ENCODE measurements at regions not wholly inside any gene's neighbourhood (a gene's known extent, or its start where the extent isn't known, plus 50 kb on each side); places are given as distances from the start of the nearest gene placed in this dataset.

DNA sequence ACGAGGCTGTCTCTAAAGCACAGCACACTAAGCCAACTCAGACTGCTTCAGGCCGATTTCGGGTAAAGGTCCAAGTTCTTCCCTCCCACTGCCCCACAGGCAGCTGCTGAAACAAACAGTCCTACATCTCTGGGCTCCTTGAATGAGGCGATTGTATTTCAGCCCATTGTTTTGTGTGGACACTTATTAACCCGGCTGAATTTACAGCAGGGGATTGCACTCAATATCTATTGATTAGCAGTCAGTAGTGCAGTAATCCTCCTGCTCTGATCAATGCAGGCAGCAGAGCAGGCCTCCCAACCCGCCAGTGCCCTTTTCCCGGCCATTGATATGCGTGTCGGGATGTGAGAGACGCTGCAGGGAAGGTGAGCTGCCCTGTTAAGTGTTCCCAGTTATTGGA is 330.1 kb downstream of the CMPK2 start:
- intact Hi-C loops (cut with DNase I): no loop called here
- Histone ChIP-seq H3K36me3 (no peaks in the 10 kb centered on the region), H3K4me3 (no peak overlapping the region), H3K9me3 (no peaks in the 10 kb centered on the region), H3K27me3 (no peaks in the 10 kb centered on the region), H3K27ac (no peak overlapping the region), H3K4me1 (no peaks in the 10 kb centered on the region)
- 14% methylated on average over 10 of the region's 10 CpGs for WGBS (ENCODE audit: insufficient coverage, low coverage, low lambda C conversion rate, missing lambda C conversion rate)
- TF ChIP-seq, protein P1, sequence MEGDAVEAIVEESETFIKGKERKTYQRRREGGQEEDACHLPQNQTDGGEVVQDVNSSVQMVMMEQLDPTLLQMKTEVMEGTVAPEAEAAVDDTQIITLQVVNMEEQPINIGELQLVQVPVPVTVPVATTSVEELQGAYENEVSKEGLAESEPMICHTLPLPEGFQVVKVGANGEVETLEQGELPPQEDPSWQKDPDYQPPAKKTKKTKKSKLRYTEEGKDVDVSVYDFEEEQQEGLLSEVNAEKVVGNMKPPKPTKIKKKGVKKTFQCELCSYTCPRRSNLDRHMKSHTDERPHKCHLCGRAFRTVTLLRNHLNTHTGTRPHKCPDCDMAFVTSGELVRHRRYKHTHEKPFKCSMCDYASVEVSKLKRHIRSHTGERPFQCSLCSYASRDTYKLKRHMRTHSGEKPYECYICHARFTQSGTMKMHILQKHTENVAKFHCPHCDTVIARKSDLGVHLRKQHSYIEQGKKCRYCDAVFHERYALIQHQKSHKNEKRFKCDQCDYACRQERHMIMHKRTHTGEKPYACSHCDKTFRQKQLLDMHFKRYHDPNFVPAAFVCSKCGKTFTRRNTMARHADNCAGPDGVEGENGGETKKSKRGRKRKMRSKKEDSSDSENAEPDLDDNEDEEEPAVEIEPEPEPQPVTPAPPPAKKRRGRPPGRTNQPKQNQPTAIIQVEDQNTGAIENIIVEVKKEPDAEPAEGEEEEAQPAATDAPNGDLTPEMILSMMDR (IDR thresholded peaks at IDR 0.05): no peak
- no peak for TF ChIP-seq POLR2A (IDR thresholded peaks at IDR 0.05)
- DNase-seq (no peak), ATAC-seq (peak in 1 of 4 donors; percentile 23)

DNA sequence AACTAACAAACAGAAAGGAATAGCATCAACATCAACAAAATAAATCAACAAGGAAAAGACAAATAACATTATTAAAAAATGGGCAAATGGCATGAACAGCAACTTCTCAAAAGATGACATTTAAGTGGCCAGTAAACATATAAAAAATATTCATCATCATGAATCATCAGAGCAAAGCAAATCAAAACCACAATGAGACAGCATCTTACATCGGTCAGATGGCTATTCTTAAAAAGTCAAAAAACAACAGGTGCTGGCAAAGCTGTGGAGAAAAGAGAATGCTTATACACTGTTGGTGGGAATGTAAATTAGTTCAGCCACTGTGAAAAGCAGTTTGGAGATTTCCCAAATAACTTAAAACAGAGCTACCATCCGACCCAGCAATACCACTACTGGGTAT is 327.1 kb downstream of the CMPK2 start:
- TF ChIP-seq POLR2A (IDR thresholded peaks at IDR 0.05): no peak
- TF ChIP-seq, protein P1 (IDR thresholded peaks at IDR 0.05): no peak
- intact Hi-C loops (cut with DNase I): no loop called here
- ATAC-seq: no peak
- Histone ChIP-seq H3K4me3 (no peak overlapping the region), H3K27ac (no peak overlapping the region), H3K27me3 (no peaks in the 10 kb centered on the region), H3K36me3 (no peaks in the 10 kb centered on the region), H3K4me1 (no peaks in the 10 kb centered on the region), H3K9me3 (no peaks in the 10 kb centered on the region)
- WGBS (ENCODE audit: insufficient coverage, low coverage, low lambda C conversion rate, missing lambda C conversion rate): 49% methylated on average over 2 of the region's 2 CpGs
- DNase-seq: no peak

DNA sequence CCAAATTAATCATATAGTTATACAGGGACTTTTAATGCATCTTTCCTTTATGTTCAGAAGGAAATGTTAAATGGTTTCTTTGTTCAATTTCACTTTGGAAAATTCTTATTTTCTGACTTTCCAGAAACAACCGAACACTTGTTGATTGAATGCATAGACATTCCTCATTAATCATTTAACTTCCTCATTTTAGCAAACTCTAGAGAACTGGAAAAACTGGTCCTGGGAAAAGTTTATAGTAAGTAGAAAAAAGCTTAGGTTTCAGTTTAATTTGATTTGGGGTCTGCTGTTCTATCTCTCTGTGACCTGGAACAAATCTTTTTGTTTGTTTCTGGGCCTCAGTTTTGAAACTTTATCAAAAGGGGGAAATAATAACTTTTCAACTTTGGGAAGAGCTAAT is 320.4 kb downstream of the CMPK2 start:
- TF ChIP-seq POLR2A (IDR thresholded peaks at IDR 0.05): no peak
- no peak overlapping the region for H3K4me3 ChIP-seq
- no peak for DNase-seq
- H3K27ac ChIP-seq: no peak overlapping the region
- H3K4me1 ChIP-seq: no peaks in the 10 kb centered on the region
- 20% methylated on average over 1 of the region's 1 CpG for WGBS (ENCODE audit: insufficient coverage, low coverage, low lambda C conversion rate, missing lambda C conversion rate)
- no peak for ATAC-seq
- intact Hi-C loops (cut with DNase I): no loop called here
- H3K27me3 ChIP-seq: no peaks in the 10 kb centered on the region
- no peaks in the 10 kb centered on the region for H3K36me3 ChIP-seq
- no peaks in the 10 kb centered on the region for H3K9me3 ChIP-seq

DNA sequence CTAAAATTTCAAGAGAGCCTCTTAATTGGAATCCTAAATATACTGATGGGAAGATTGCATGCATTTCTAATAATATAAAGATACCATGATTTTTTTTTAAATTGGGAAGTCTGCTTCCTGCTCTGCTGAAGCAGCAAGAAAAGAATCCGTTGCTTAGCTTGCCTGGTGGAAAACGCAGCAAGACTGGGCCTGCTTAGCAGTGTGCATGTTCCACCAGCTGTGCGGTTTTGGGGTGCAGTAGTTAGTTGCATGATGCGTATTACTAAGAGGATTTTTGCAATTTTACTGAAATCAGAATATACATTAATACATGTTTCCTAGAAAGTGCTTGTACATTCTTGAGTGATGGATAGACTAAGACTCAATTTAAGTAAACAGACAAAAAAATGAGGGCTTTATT is 319.9 kb downstream of the CMPK2 start:
- Histone ChIP-seq H3K9me3 (no peaks in the 10 kb centered on the region), H3K4me1 (no peaks in the 10 kb centered on the region), H3K27ac (no peak overlapping the region), H3K36me3 (no peaks in the 10 kb centered on the region), H3K27me3 (no peaks in the 10 kb centered on the region), H3K4me3 (no peak overlapping the region)
- no peak for DNase-seq
- TF ChIP-seq, protein P1 (IDR thresholded peaks at IDR 0.05): no peak
- TF ChIP-seq POLR2A (IDR thresholded peaks at IDR 0.05): no peak
- ATAC-seq: no peak
- 45% methylated on average over 4 of the region's 4 CpGs for WGBS (ENCODE audit: insufficient coverage, low coverage, low lambda C conversion rate, missing lambda C conversion rate)
- intact Hi-C loops (cut with DNase I): no loop called here

DNA sequence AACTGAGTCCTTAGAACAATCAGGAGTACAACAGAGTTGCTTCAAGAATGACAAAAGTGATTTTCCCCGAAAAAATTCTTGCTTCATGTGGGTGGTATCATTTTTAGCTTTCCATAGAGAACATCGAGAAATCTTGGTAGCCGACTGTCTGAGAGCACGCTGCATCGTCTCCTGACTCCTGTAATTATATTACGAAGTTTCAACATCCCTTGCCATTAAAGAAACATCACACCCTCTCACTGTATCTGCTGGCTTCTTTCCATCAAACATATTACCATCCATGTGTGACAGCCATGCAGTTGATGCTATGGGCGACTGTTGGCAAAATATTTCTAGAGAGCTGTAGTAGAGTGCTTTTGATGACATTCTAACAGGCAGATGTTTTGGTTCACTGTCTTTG is 311.2 kb downstream of the CMPK2 start:
- WGBS (ENCODE audit: insufficient coverage, low coverage, low lambda C conversion rate, missing lambda C conversion rate): 76% methylated on average over 7 of the region's 7 CpGs
- no peak overlapping the region for H3K4me3 ChIP-seq
- H3K4me1 ChIP-seq: no peaks in the 10 kb centered on the region
- no peak for DNase-seq
- H3K9me3 ChIP-seq: no peaks in the 10 kb centered on the region
- no peaks in the 10 kb centered on the region for H3K36me3 ChIP-seq
- H3K27ac ChIP-seq: no peak overlapping the region
- intact Hi-C loops (cut with DNase I): no loop called here
- no peak for ATAC-seq
- peaks cover 0 to 2% of the 10 kb centered on the region in 2 donors for H3K27me3 ChIP-seq
- TF ChIP-seq, protein P1 (IDR thresholded peaks at IDR 0.05): no peak
- TF ChIP-seq POLR2A (IDR thresholded peaks at IDR 0.05): no peak

All from right lobe of liver (tissue), 6 donors.